ENCODE measurements at regions not wholly inside any gene's neighbourhood (a gene's known extent, or its start where the extent isn't known, plus 50 kb on each side); places are given as distances from the start of the nearest gene placed in this dataset.

GRCh38 chr9:13684656-13685055, 405.2 kb upstream of the MPDZ start:
- no peak for TF ChIP-seq EZH2phosphoT487 (IDR thresholded peaks at IDR 0.05; ENCODE audit: borderline replicate concordance, low read length)
- TF ChIP-seq, protein P1, sequence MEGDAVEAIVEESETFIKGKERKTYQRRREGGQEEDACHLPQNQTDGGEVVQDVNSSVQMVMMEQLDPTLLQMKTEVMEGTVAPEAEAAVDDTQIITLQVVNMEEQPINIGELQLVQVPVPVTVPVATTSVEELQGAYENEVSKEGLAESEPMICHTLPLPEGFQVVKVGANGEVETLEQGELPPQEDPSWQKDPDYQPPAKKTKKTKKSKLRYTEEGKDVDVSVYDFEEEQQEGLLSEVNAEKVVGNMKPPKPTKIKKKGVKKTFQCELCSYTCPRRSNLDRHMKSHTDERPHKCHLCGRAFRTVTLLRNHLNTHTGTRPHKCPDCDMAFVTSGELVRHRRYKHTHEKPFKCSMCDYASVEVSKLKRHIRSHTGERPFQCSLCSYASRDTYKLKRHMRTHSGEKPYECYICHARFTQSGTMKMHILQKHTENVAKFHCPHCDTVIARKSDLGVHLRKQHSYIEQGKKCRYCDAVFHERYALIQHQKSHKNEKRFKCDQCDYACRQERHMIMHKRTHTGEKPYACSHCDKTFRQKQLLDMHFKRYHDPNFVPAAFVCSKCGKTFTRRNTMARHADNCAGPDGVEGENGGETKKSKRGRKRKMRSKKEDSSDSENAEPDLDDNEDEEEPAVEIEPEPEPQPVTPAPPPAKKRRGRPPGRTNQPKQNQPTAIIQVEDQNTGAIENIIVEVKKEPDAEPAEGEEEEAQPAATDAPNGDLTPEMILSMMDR (IDR thresholded peaks at IDR 0.05; ENCODE audit: low read depth, low read length, poor library complexity, severe bottlenecking): no peak

All from DOHH2 (cell line).